Mucosa of descending colon (tissue), 3 donors: ENCODE measurements at regions not wholly inside any gene's neighbourhood (a gene's known extent, or its start where the extent isn't known, plus 50 kb on each side); places are given as distances from the start of the nearest gene placed in this dataset.

ENCODE experiments used
- ATAC-seq: fragments of 200-7000 bp; cut with Tn5 transposase; one replicate; pipeline ENCODE4 v1.9.1; 2020; ENCODE audit warnings: mild to moderate bottlenecking, moderate library complexity
- DNase-seq, 3 donors: peaks; one replicate each; pipeline ENCODE4 v3.0.0-alpha.2; 2020
- H3K36me3 ChIP-seq: fragments of 200-600 bp; one replicate; pipeline ENCODE4 v1.8.0; 2021; ENCODE audit warnings: low read depth, mild to moderate bottlenecking
- H3K4me1 ChIP-seq: fragments of 200-600 bp; one replicate; pipeline ENCODE4 v1.8.0; 2021; ENCODE audit warnings: low read depth, mild to moderate bottlenecking
- H3K4me3 ChIP-seq: fragments of 200-600 bp; one replicate; pipeline ENCODE4 v1.8.0; 2021; ENCODE audit warnings: mild to moderate bottlenecking
- H3K9me3 ChIP-seq: fragments of 200-600 bp; one replicate; pipeline ENCODE4 v1.8.0; 2021; ENCODE audit warnings: mild to moderate bottlenecking
- intact Hi-C, 2 donors: fragments of 100-400 bp; cut with DNase I in 1 of 2; cut with micrococcal nuclease in 1 of 2; formaldehyde crosslinking; loops; one replicate each; pipeline versions ENCODE4 v1.11.0 to v1.11.1; 2022; cut with DNase I, micrococcal nuclease
- TF ChIP-seq, protein P1 (sequence below): fragments of 200-600 bp; IDR thresholded peaks from one replicate; pipeline ENCODE4 v1.8.0; 2022; ENCODE audit warnings: antibody characterized with exemption, mild to moderate bottlenecking
- donor health status: DM: no; HTN: no; CAD: no; lungs with moderate emphysema.
- donor health status: DM: no; HTN: no; CAD: no.
- donor health status: DM: no; HTN: yes; CAD: no.

GRCh38 chr19:31666126-31666525 lies 316.9 kb upstream of the TSHZ3 start:
- TF ChIP-seq, protein P1, sequence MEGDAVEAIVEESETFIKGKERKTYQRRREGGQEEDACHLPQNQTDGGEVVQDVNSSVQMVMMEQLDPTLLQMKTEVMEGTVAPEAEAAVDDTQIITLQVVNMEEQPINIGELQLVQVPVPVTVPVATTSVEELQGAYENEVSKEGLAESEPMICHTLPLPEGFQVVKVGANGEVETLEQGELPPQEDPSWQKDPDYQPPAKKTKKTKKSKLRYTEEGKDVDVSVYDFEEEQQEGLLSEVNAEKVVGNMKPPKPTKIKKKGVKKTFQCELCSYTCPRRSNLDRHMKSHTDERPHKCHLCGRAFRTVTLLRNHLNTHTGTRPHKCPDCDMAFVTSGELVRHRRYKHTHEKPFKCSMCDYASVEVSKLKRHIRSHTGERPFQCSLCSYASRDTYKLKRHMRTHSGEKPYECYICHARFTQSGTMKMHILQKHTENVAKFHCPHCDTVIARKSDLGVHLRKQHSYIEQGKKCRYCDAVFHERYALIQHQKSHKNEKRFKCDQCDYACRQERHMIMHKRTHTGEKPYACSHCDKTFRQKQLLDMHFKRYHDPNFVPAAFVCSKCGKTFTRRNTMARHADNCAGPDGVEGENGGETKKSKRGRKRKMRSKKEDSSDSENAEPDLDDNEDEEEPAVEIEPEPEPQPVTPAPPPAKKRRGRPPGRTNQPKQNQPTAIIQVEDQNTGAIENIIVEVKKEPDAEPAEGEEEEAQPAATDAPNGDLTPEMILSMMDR, result no peak
- DNase-seq, result no peak
- ATAC-seq, result no peak
- intact Hi-C loops, result no loop called here
- Histone ChIP-seq H3K36me3 (no peaks in the 10 kb centered on the region), H3K4me3 (no peak overlapping the region), H3K4me1 (no peaks in the 10 kb centered on the region), H3K9me3 (no peaks in the 10 kb centered on the region)

DNA sequence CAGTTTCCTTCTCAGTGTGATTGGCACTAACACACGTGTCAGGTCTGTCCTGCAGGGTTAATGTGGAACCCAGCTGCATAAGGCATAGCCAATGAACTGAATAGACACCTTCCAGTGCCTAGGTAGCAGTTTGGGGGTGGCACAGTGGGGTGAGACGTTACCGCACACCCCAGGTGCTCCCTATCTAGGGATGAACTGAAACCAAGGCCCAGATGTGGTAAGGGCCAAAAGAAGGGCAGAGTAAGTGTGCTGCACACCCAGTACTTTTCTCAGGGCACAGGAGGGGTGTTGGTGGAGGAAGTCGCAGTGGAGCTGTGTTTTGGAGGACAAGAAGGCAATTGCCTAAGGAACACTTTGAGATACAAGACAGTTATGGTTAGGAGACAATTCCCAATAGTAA lies 317.9 kb upstream of the TSHZ3 start:
- Histone ChIP-seq H3K36me3 (no peaks in the 10 kb centered on the region), H3K4me1 (no peaks in the 10 kb centered on the region), H3K4me3 (no peak overlapping the region), H3K9me3 (no peaks in the 10 kb centered on the region)
- DNase-seq (no peak), ATAC-seq (no peak)
- intact Hi-C loops, result no loop called here
- TF ChIP-seq, protein P1, result no peak

GRCh38 chr19:31668921-31669320 lies 319.7 kb upstream of the TSHZ3 start:
- intact Hi-C loops, result no loop called here
- no peak overlapping the region for H3K4me3 ChIP-seq
- ATAC-seq, result no peak
- TF ChIP-seq, protein P1, result no peak
- H3K4me1 ChIP-seq, result no peaks in the 10 kb centered on the region
- no peaks in the 10 kb centered on the region for H3K9me3 ChIP-seq
- H3K36me3 ChIP-seq, result no peaks in the 10 kb centered on the region
- no peak for DNase-seq

GRCh38 chr19:31670931-31671330 lies 321.7 kb upstream of the TSHZ3 start:
- no peak for DNase-seq
- Histone ChIP-seq H3K36me3 (no peaks in the 10 kb centered on the region), H3K9me3 (no peaks in the 10 kb centered on the region), H3K4me1 (no peaks in the 10 kb centered on the region), H3K4me3 (no peak overlapping the region)
- no peak for ATAC-seq
- intact Hi-C loops, result loop anchor here in 1 of 2 donors (10.0 kb wide), 1 partner anchor 374 kb away; no protein-coding TSS in a partner anchor
- TF ChIP-seq, protein P1, result no peak

DNA sequence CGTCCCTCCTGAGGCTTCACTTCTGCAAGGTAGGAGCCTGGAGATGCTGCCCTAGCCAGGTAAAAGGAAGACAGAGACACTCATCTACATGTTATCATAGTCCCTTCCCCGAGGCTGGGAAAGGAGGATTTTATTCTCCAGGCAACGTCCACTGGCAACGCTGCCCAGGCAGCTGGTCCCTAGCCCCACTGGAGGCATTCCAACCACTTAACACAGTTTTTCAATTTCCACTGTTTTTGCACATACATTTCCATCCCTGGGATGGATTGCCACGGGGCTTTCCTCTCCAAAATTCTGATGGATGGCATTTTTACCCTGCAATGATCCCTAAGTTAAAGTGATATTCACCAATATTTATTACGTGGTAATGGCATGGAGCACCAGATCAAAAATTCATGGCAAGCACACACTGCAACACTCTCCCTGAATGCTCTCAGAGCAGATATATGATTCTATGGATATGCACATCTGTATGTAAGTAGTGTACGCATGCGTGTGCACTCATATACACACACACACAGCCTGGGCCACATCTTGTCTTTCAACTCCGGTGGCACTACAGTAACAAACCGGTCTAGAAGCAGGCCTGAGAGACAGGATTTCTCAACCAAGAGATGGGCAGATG lies 322.3 kb upstream of the TSHZ3 start:
- TF ChIP-seq, protein P1, result no peak
- intact Hi-C loops, result loop anchor here in 1 of 2 donors (10.0 kb wide), 1 partner anchor 373 kb away; no protein-coding TSS in a partner anchor
- ATAC-seq, result no peak
- DNase-seq, result no peak
- Histone ChIP-seq H3K4me1 (no peaks in the 10 kb centered on the region), H3K9me3 (no peaks in the 10 kb centered on the region), H3K36me3 (no peaks in the 10 kb centered on the region), H3K4me3 (no peak overlapping the region)
